Stimulated activated CD4-positive, alpha-beta T cell treated with anti-CD3 and anti-CD28 coated beads, Interleukin-1b, Interleukin-23, amount 100 ng/mL, for 24 hours (primary cell): ENCODE measurements at regions not wholly inside any gene's neighbourhood (a gene's known extent, or its start where the extent isn't known, plus 50 kb on each side); places are given as distances from the start of the nearest gene placed in this dataset.

ENCODE experiments used
- DNase-seq, 4 experiments: peaks; one replicate each; pipeline ENCODE4 v3.0.0-alpha.2; 2020; ENCODE audit warnings: low read depth in 4 of 4, low spot score in 1 of 4

DNA sequence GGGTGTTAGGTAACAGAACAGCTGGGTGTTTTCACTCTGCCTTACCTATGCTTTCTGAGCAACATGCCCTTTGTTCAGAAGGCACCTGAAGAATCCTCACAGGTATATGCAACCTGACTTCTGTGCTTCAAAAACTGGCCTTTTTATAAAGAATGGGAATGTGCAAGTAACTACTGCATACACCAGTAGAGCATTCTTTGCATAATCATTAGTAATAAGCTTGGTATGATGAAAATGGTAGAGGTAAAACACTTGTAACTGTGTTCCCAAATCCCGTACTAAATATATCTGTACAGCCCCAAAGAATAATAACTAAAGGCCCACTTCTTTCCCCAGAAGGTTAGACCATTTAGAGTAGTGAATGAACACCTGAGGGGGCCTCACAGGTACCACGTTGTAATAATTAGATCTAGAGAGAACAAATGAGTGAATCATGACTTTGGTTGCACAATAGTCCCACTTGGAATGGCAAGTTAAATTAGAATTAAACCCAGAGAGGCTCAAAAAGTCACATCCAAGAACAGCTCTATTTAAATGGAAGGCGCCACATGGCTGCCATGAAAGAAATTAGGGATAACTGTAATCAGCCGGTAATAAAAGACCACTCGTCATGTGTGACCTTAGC, 413.9 kb downstream of the KLF12 start:
- no peak for DNase-seq

DNA sequence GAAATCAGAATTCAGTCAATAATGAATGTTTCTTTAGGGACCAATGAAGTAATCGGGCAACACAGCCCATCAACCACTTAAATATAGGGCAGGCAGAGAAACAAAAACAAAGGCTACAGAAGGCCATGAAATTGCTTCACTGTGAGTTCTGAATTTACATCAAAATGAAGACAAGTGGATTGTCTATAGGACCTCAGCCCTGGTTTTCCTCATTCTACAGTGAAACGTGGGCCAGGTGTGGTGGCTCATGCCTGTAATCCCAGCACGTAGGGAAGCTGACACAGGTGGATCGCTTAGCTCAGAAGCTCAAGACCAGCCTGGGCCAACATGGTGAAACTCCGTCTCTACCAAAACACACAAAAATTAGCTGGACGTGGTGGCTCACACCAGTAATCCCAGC, 416.0 kb downstream of the KLF12 start:
- DNase-seq, result no peak

DNA sequence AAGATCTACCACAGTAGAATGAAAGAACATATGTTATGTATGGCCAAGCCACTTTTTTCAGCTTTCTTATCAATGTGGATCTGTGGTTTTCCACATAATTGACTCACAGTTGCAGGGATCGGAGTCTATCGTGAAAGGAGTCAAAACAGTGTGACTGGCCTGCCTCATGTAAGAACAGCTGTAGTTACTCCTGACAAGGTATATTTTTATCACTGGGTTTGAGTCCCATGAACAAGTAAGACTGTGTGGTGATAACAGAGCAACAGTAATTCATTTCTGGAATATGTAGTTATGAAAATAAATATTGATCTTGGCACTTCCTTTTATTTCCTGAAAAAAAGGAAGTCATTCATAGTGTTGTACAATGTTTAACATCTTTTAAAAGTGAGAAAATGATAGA, 416.6 kb downstream of the KLF12 start:
- DNase-seq, result no peak

DNA sequence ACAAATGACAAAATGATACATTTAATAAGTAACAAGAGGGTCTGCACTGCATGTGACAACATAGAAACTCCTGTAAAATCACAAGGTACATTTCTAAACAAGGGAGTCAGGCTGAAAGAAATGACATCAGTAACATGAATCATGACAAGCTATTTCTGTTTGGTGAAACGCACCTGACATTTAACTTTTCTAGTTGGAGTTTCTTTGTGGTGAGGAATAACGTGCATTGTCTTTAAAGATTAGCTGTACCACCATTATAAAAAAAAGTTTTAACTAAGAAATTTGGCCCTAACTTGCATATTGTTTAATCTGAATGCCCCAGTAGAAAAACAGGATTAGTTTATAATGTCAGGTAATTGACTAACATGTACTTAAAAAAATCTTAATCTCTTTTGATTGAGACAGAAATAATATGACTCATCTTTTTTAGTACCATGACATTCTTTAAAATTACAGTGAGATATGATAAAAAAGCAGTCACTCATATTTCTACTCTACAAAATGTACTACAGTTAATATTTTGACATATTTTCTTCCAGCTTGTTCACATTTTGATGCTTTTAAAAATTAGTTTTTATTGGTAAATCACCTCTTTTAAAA, 418.2 kb downstream of the KLF12 start:
- DNase-seq, result no peak

DNA sequence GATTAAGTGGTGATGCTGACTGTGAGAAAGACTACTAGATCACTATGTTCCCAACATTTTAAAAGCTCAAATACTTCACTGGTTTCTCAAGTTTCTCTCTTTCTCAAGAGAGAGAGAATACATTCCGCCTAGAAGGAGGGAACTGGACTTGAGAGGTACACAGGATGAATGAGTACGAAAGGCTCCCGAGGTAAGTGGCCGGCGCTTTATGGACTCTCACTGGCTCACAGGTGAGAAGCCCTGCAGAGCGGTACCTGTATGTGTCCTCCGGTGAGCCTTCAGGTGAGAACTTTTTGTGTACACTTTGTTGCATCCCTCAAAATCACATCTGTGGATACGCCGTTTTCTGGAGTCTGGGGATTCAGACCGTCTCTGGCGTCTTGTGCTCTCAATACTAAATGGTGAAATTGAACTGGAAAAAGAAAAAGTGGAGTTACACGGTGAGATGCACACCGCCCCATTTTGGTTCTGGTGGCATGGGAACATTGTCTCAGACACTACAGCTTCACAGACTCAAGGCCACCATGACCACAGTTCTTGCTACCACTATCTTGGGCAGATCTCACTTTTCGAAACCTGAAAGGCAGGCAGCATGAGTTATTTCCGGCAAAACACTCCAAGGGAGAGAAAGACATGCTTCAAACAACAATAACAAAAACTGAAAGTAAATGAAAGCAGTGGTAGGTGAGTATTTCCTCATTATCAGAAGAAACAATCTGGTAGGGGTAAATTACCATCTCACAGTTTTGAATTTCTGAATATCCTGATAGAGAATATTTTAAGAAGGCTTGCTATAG, 418.9 kb downstream of the KLF12 start:
- DNase-seq, result peak in 2 of 4 experiments; percentile 20 to 21

DNA sequence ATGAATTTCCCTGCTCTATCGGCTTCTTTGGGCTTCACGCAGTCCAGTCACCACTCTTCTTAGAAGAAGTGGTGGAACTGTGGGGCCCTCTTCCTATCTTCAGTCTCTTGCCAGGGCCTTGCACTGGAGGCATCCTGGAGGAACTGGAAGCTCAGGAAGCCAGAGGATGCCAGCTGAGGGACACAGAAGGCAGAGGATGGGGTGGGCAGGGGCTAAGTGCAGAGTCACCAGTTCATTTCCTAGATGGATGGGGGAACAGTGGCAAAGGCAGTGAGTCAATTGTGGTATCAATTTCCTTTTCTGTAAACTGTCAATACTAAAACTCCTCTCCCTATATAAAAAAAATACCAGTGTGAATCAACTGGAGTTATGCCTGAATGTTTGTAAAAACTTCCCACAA, 419.7 kb downstream of the KLF12 start:
- no peak for DNase-seq

DNA sequence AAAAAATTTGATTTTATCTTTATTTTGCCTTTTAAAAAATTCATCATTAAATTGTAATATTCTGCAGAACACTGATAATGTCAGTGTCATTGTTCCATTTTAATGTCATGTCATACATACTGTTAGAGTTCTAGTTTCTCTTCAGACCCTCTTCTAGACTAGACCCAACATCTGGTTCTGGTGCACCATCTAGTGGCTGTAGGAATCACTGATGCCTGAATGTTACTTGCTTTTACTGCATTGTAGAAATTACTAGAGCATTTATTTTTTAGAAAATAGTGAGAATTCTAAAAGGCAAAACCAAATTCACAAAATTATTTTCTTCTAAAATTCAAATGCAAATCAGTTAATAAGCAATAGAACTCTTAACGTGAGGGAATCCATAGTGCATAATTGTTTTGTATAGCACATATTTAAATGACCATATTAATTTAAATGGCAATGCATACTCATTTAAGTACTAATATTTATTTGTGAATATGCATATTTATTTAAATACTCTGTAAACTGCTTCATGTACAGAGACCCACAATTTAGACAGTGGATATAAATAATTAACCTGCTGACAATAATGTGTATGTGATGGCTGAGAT, 425.7 kb downstream of the KLF12 start:
- DNase-seq, result peak in 2 of 4 experiments; percentile 20 to 28

DNA sequence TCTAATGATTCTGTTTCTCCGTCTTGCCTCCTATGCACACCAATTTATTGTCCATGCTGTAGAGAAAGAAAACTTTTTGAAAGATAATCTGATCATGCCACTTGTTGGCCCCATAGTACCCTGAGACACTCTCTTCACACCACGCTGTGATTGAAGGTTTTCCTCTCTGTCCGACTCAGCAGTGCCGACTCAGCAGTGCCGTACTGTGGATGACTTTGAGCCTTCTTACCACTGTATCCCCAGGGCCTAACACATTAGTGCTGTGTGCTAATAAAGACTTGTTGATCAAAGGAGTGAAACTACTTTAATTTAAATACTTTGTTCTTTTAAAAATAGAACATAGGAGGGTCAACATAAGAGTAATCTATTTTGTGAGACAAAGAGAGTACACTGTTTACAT, 429.6 kb downstream of the KLF12 start:
- DNase-seq, result no peak

DNA sequence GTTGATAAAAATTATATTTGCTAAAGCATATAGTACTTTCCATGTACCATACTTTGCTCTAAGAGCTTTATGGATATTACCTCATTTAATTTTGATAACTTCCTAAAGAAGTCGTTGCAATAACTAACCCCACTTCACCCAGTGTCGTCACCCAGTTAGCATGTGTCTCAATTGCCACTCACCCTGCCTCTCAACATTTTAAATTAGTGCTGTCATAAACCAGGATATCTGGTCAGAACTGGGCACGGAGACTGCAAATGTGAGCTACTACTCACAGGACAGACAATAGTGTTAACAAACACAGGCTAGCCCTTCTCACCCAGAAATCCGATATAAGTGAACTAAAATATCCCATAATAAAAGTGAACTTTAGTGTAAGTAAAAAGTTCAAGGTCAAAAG, 430.6 kb downstream of the KLF12 start:
- no peak for DNase-seq

DNA sequence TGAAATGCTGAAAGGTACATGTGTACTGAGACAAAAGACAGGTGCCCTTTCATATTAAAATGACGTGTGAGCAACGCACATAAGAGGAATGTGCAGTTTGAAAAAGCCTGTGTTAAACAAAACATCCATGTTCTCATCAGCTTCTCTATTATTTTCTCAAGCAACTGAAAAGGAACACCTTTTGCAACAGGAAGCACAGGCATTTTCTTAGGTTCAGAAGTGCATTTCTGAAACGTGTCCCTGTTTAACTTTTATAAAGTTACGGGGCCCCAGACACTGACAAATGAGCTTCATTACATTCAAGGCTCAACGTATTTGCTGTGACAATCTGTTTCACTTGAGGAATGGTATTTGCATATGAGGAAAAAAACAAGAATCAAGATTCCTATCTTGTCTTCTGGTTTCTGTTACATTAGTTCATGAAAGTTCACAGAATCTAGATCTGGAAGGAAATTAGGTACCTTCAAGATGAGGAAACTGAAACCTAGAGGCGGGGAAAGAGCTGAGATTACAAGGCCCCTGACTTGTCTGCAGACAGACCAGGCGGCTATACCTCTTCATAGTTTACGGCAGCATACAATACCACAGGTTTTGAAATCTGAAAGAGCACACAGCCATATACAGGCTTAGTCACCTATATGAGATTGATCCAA, 431.7 kb downstream of the KLF12 start:
- peak in 2 of 4 experiments; percentile 10 to 13 for DNase-seq

DNA sequence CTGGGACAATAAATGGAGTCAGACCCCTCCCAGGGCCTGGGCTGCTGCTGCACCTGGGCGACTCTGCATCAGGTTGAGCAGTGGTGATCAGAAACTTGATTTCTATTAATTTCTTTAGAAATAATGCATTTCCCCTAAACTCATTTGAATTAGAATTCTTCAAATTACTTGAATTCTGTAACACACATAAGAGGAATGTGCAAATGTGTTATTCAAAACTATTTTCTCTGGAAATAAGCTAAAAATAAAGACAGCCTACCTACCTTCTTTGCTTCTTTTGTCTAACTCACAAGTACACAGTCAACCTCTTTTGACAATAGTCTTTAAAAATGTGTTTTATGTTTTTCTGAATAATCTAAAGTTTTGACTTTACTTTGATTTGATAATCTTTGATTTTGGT, 433.0 kb downstream of the KLF12 start:
- DNase-seq, result no peak

DNA sequence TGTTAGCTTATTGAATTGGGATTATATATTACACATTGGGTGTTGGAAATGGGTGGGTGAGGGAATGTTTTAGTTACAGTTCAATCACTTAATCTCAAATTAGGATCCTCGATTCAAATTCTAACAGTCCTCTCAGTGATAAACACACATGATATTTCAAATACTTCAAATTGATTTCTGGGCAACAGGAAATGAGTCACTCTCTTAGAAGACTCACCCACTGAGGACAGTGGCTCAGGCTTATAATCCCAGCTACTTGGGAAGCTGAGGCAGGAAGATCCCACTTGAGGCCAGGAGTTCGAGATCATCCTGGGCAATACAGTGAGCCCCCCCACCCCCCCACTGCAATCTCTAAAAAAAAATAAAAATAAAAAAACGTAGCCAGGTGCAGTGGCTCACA, 435.3 kb downstream of the KLF12 start:
- DNase-seq, result no peak

DNA sequence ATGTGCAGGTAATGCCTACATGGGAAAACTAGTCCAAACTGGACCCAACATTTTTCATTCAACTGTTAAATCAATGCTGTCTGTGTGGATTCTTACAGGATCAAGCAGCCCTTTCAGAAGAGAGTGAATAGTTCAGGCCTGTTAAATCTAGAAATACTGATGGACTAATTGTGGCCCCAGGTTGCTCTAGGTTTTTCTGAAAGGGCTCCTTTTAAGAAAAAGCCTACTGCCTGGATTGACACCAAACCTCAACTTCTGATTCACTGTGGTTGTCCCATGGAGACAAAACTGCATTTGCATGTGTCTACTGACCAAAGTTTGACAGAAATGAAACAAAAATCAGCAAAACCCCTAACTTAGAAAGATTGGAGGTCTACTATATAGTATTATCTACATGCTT, 437.0 kb downstream of the KLF12 start:
- no peak for DNase-seq

DNA sequence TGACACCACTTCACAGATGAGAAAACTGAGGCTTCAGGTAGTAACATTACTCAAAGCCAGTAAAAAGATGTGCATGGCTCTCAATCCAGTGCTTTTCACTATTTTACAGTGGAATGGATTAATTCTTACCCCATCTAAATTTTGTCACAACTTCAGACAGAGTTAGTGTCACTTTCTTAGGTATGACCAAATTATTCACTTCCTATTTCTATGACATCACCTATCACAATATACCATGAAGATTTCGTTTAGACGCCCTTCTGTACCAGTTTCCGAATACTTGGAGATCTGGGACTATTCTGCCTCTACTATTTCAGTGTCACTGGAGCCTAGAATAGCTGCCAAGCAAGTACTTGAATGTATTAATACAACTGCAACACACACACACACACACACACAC, 437.5 kb downstream of the KLF12 start:
- DNase-seq, result no peak

DNA sequence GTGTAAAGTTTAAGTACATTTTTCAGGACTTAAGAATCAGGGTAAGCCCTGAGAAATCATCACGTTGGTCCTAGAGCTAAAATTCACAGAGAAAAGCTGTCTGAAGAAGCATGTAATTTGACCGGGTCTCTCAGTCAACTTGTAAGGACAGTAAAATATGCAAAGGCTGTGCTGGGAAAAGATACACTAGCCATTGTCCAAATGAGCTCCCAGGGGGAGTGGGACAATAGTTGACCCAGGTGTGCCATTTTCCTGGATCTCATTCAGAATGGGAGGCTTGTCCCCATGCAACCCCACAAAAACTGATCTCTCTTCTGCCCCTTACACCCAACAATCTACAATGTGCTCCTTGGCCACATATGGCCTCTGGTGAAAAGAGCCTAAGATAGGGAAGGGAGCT, 437.9 kb downstream of the KLF12 start:
- no peak for DNase-seq

DNA sequence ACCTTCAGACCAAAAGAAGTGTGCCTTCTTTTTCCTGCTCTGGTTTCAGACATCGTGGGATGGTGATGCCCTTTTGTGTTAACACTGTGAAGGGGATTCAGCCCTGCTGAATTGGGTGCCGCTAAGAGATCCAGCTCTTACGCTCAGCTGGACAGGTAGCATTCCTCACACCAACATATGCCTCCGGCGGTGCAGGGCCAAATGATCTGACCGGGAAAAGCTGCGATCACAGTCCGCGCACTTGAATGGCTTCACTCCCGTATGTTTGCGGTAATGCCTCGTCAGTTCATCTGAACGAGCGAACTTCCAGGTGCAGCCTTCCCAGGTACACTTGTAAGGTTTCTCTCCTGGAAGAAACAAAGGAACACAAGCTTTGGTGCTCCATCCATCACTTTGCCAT, 438.9 kb downstream of the KLF12 start:
- DNase-seq, result no peak

DNA sequence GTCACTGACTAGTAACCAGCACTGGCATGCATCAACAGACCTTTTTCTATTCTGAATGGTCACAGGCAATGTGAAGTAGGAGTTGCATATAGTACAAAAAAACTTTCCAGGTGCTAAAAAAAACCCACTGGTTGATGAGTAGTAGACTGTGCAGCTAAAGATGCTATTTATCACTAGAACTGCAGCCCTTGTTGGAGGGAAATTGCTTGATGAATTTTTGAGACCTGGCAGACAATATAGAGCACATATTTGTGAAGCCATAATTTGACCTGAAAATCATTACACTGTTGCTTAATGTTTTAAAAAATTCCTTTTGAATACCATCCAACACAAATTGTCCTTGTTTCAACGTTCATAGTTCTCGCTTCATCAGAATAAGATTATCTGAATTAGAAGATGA, 441.0 kb downstream of the KLF12 start:
- DNase-seq, result no peak

DNA sequence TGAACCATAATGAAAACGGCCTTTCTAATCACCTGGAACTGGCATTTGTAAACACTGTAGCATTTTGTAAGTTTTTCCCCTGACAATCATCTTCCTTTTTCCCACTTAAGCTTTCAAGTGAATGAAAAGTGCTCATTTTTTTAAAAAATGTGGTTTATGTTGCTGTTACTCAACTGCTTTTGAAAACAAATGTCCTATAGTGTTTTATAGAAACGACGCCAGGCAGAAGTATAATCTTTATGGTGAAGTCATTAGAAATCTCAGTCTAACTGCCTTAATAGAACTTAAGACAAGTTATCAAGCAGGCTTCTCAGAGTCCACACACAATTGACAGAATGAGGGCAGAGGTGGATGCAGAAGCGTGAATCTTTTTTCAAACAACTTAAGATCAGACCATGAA, 442.3 kb downstream of the KLF12 start:
- no peak for DNase-seq

DNA sequence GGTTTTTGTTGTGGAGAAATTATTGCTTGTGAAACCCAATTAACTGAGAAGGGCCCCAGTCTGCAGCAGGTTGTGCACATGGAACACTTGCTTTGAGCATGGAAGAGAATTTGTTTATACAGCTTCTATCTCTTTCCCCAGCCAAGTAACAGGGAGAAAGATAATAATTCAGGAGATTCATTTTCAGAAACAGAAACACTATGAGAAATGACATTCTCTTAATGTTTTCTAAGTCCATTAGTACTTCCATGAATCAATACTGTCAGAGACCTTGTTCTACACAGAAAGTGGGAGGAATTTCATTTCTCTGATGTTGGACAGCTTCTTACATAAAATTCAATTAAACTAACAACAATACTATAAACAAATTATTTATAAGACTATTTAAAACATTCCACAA, 446.3 kb downstream of the KLF12 start:
- no peak for DNase-seq

DNA sequence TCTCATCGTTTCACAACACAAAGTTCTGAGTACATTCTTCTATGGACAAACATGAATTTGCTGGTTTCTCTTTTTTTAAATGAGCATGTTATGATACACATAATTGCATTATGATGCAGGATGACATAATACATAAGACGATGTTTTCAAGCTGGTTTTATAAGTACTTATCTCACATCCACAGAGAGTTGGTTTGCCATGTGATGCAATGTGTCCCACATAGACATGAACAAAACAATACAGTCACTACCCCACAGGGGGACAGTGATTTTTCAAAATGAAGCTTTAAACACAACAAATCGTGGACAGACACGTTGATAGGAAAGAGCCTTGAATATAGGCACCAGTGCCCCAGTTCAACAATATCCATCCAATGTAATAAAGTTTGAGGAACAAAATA, 447.1 kb downstream of the KLF12 start:
- no peak for DNase-seq

DNA sequence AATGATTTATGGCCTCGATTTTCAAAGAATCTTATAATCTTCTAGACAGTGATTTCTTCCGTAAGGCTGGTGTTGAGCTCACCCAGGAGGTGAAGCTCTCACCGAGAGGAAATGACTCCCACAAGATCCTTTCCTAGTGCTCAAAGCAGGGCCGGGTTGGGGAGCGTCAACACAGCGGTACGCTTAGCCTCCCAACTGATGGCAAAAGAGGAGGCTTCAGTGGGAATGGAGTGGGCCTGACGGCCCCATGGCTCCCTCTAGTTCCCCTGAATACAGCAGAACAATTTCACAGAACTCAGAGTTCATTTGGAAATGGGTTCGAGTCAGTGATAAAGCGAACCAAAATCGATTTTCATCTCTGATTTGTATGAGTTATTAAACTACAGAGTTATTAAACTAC, 449.5 kb downstream of the KLF12 start:
- no peak for DNase-seq

DNA sequence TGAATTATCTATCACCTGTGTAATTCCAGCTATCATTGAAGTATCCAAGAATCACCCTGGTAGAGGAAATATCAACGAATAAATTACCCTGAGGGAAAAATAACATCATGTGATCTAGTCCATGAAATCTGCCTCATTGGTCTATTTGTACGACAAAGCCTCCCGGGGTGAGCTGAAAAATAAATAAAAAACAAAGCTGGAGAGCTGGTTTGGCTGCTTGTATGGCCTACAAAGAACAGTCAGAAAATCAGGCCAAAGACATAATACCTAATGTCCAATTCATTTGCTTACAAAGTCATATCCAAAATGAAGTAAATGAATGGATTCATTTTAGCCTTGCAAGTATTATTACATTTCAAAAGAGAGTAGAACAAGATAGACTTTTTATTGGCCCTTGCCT, 449.9 kb downstream of the KLF12 start:
- no peak for DNase-seq
